Coronary artery (tissue), 2 donors: ENCODE measurements at regions not wholly inside any gene's neighbourhood (a gene's known extent, or its start where the extent isn't known, plus 50 kb on each side); places are given as distances from the start of the nearest gene placed in this dataset.
A peak's percentile ranks its signal among the peaks of the same experiment; 100 is the strongest.

Experiments used
- DNase-seq: peaks from one replicate; pipeline ENCODE4 v3.0.0-alpha.2; 2017; ENCODE audit warnings: low spot score
- H3K27ac ChIP-seq, 2 donors: fragments of 200-600 bp; sonication (generic); one replicate each; pipeline ENCODE4 v1.5.1; 2016 to 2019
- H3K4me3 ChIP-seq: fragments of 200-600 bp; sonication (generic); 2 replicates; pipeline ENCODE4 v1.5.1; 2016; ENCODE audit warnings: mild to moderate bottlenecking, moderate library complexity
- TF ChIP-seq, protein P1 (sequence below): fragments of 200-600 bp; sonication (generic); IDR thresholded peaks from one replicate; pipeline ENCODE4 v1.5.1; 2019; ENCODE audit warnings: antibody characterized with exemption

- TF ChIP-seq, protein P1, sequence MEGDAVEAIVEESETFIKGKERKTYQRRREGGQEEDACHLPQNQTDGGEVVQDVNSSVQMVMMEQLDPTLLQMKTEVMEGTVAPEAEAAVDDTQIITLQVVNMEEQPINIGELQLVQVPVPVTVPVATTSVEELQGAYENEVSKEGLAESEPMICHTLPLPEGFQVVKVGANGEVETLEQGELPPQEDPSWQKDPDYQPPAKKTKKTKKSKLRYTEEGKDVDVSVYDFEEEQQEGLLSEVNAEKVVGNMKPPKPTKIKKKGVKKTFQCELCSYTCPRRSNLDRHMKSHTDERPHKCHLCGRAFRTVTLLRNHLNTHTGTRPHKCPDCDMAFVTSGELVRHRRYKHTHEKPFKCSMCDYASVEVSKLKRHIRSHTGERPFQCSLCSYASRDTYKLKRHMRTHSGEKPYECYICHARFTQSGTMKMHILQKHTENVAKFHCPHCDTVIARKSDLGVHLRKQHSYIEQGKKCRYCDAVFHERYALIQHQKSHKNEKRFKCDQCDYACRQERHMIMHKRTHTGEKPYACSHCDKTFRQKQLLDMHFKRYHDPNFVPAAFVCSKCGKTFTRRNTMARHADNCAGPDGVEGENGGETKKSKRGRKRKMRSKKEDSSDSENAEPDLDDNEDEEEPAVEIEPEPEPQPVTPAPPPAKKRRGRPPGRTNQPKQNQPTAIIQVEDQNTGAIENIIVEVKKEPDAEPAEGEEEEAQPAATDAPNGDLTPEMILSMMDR, result no peak
- Histone ChIP-seq H3K4me3 (no peak overlapping the region), H3K27ac (no peak overlapping the region)
- DNase-seq, result no peak
These were observed 53.8 kb upstream of the CD83 start for GRCh38 chr6:14063756-14064155.

DNA sequence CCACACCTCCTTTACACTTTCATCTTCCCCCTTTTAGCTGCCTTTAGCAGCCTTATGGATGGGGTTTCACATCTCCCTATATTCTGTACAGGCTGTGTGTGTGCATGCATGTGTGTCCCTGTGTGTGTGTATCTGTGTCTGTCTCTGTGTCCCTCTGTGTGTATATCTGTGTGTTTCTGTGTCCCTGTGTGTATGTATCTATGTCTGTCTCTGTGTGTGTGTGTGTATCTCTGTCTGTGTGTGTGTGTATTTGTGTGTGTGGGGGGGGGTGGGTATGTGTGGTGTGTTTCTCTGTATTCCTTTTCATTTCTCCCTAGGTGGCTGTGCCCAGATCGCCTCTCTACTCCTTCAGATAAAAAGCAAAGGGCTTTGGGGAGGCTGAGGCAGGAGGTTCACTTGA lies 52.2 kb upstream of the CD83 start:
- DNase-seq, result no peak
- no peak overlapping the region for H3K4me3 ChIP-seq
- H3K27ac ChIP-seq, result no peak overlapping the region
- TF ChIP-seq, protein P1, result no peak

- H3K27ac ChIP-seq, result no peak overlapping the region
- TF ChIP-seq, protein P1, result peak; percentile 42
- no peak for DNase-seq
- H3K4me3 ChIP-seq, result no peak overlapping the region
These were observed 50.7 kb upstream of the CD83 start for GRCh38 chr6:14066782-14067406.

GRCh38 chr6:14067656-14068055 lies 49.9 kb upstream of the CD83 start:
- DNase-seq, result no peak
- TF ChIP-seq, protein P1, result no peak

More at GRCh38 chr6:14067656-14068055, 49.9 kb upstream of the CD83 start:
- Histone ChIP-seq H3K4me3 (no peak overlapping the region), H3K27ac (no peak overlapping the region)
